GM21786 (cell line): ENCODE measurements at regions not wholly inside any gene's neighbourhood (a gene's known extent, or its start where the extent isn't known, plus 50 kb on each side); places are given as distances from the start of the nearest gene placed in this dataset.
"Not testable (repeated sequence)": the region's sequence is repeated elsewhere in the genome, so short reads cannot be mapped to it uniquely, and the experiment has no call there.

ENCODE experiments used
- ATAC-seq: cut with Tn5 transposase; IDR thresholded peaks from one replicate; pipeline ENCODE4 v1.9.1; 2021; ENCODE audit not compliant: unreplicated experiment

DNA sequence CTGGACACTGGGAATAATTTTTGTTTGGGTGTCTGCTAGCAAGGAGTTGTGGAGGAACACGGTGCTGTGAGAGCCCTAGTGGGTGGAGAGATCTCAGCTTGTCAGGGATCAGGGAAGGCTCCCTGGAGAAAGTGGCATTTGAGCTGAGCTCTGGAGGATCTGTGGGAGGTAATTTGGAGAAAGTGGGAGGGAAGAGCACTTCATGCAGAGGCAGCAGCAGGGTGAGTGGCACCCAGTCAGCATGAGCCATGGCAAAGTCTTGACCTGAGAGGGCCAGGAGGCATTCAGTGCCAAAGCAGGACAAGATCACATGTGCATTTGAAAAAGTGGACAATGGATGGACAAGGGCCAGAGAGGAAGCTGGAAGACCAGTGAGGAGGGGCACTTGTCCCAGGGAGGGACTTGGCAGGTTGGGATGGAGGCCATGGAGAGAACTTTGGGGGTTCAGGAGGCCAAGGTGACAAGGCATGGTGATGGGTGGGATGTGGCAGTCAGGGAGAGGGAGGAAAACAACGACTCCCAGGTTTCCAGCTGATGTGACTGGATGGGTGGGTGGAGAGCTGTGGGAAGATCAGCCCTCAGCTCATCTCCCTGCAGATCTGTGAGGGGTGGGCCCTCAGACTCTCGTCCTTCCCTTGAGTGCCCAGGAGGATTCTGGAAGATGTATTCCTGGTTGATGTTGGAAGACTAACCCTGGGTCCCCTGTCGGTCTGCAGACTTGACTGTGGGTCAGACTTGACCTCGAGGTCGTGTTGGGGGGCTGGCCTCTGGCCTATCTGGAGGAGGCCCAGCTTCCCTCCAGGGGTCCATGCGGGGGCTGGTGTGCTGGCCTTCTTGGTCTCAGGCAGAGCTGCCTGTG is 68.9 kb upstream of the PITX1 start:
- no peak for ATAC-seq

DNA sequence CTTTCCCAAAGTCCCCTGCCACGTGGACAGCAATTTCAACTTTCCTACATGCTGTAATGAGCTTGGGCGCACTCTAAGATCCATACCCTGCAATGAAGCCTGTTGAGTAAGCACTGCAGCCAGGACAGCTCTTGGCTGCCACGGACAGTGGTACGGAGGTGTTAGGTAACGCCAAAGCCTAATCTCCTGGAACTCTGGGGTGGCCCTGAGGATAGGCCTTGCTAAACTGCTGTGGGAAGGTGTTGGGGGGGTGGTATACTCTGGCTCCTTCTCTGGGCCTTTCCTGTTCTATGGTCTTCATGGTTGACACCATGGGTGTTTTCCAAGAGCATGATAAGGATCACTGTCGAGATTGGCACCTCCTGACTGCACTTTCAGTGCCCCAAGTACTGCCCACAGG is 66.4 kb upstream of the PITX1 start:
- ATAC-seq, result no peak

DNA sequence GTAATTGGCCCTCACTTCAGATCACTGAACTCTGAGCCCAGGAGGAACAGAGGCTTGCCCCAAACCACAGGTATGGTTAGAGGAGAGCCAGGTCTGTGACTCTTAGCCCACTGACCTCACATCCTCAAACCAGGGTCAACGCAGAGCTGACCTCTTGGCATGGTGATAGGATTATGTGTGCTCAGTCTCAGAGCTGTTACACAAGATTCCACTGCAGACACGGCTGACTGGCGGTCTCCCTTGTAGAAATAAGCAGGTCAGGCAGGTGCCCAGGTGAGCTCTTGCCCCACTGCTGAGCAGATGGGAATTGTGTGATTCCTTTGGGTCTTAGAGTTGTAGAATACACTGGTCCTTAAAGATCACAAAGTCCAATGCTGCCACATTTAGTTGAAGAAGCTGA is 66.0 kb upstream of the PITX1 start:
- ATAC-seq, result no peak

DNA sequence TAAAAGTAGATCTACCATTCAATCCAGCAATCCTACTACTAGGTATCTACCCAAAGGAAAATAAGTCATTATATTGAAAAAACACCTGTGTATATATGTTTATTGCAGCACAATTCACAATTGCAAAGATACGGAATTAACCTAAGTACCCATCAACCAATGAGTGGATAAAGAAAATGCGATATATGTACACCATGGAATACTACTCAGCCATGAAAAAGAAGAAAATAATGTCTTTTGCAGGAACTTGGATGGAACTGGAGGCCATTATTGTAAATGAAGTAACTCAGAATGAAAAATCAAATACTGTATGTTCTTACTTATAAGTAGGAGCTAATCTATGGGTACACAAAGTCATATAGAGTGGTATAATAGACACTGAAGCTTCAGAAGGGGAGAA is 63.4 kb upstream of the PITX1 start:
- ATAC-seq, result no peak

DNA sequence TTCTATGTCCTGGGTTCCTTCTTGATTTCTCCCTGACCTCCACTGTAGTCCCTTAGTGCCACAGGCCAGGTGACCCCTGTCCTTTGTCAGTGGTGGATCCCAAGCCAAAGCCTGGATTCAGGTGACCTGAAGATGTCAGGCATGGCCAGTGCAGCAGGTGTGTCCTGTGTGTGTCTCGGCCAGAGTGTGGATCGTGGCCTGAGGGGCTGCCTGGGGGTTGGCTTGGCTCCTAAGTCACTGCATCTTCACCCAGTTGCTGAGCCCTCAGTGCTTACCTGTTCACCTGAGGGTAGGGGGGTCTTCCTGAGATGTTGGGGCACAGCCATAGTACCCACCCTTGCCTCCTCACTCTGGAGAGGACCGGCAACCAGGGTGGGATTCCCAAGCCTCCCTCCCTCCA is 61.8 kb upstream of the PITX1 start:
- no peak for ATAC-seq

DNA sequence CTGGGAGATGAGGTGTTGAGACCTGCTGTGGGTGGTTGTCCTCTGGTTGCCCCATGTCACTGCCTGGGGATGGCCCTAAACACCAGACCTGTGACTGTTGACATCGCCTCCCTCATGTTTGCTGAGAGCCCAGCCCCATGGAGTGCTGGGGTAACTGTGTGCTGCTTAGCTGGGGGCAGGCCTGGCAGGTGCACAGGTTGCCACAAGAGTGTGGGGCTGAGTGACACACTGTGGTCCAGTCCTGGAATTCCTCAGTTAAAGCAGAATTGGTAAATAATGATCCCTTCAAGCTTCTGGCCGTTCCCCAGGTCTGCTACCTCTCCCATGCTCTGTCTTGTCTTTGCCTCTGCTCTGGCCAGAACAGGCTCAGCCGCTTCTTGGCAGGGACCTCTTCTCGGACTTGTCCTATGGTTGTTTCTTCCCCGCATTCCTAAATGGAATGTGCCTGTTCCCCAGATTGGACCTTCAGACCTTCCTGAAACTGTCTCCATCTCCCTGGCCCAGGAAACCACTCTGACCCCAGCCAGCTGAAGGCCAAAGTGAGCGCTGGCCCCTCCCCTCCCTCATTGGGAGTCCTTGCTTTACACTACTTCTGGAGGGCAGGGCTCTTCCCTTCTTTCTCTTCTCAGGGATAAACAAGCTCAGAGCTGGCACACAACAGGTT is 61.2 kb upstream of the PITX1 start:
- ATAC-seq, result no peak

DNA sequence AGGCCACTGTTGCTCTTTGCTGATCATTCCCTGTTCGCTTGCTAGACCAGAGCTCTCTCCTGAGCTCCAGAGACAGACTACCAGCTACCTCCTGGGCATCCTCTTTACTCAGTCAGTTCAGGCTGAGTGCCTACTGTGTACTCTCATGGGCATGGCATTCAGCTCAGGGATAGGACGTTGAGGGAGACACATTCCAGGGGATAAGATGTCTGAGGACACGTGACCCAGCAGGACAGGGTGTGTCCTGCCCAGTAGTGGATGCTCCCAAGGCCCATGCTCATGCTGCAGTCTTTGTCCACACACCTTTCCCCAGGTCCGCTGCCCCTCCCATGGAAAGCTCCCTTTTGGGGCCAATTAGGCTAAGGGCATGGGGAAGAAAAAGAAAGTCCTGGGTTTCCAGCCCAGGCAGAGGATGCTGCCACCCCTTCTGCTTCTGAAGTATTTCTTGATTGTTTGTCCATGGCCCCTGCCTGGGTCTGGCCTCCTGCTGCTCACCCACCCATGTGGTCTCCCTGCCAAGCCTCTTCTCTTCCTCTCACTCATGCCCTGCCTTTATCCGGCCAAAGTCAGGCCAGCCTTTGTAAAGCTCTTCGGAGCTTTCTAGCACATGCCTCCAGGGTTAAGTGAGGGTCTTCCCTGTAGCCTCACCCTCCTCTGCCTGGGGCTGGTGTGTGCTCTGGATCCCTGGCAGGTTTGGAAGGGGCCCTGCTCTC is 60.5 kb upstream of the PITX1 start:
- ATAC-seq, result no peak

DNA sequence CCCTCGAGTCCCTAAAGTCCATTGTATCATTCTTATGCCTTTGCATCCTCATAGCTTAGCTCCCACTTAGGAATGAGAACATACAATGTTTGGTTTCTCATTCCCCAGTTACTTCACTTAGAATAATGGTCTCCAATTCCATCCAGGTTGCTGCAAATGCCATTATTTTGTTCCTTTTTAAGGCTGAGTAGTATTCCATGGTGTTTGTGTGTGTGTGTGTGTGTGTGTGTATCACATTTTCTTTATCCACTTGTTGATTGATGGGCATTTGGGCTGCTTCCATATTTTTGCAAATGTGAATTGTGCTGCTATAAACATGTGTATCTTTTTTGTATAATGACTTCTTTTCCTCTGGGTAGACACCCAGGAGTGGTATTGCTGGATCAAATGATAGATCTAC is 59.5 kb upstream of the PITX1 start:
- not testable (repeated sequence) for ATAC-seq

DNA sequence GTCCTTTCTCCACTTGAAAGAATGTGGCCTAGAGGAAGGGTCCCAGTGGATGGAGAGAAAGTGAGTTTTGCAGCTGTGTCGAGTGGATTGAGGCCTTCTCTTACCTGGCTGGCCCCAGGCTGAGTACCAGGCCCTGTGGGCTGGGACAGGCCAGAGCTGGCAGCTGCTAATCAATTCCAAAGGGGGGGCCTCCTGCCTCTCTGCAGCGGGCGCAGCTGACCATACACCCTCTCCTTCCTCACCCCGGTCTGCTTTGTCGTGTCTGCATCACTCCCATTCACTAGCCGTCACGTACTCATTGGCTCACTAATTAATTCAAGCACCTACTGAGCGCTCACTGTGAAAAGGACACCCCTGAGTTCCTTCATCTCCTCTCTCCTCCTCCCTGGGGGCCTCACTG is 58.4 kb upstream of the PITX1 start:
- no peak for ATAC-seq

DNA sequence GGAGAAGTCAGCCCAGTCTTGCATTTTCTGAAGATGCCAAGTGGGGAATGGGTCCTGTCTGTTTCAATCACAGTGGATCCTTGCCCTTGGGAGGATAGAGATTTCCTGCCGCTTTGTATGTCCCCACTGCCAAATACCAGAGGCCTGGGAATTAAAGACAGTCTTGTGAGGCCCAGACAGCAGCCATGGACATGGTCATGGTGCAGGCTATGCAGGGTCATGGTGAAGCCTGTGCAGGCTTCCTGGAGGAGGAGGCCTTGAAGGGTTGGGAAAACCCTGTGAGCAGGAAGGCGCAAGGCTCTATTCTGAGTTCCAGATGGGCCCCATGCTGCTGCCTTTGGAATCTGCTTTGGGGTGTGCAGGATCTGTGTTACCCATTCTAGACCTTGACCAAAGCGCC is 57.3 kb upstream of the PITX1 start:
- ATAC-seq, result no peak

DNA sequence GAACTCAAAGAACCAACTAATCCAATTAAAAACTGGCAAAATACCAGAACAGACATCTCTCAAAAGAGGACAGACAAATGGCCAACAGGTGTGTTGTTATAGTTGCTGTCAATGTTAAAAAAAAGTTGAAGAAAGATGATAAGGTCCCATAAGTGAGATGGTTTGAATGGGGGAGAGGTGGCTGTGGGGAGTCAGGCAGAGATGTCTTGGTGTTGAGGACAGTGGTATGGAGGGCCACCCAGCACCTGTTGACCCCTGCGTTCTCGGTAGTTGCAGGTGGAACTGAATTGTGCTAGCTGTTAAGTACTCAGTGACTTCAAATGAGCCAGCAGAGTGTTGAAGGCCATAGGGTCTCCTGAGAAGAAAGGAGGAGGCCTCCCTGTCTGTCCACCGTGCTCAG is 55.9 kb upstream of the PITX1 start:
- no peak for ATAC-seq

DNA sequence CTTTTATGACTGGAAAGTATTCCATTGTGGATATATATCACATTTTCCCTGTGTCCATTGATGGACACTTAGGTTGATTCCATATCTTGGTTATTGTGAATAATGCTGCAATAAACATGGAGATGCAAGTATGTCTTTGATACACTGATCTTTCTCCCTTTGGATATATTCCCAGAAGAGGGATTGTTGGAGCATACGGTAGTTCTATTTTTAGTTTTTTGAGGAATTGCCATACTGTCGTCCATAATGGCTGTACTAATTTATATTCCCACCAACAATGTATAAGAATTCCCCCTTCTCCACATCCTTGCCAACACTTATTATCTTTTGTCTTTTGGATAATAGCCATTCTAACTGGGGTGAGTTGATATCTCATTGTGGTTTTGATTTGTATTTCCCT is 54.9 kb upstream of the PITX1 start:
- no peak for ATAC-seq

DNA sequence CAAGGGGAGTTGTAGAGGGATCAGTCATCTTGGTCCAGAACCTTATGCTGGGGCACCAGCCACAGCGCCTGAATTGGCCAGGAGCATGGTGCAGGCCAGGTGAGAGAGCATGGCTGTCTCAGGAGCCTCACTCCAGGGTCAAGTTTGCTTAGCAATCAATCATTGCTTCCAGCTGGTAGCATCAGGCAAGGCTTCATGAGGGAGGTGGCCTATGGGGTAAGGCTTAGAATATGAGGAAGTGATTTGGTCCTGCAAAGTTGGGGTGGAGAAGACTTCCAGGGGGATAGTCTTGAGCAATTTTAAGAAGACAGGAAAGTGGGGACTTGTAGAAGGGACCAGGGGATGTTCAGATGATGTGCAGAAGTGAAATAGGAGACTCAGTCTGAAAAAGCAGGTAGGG is 53.9 kb upstream of the PITX1 start:
- ATAC-seq, result no peak

DNA sequence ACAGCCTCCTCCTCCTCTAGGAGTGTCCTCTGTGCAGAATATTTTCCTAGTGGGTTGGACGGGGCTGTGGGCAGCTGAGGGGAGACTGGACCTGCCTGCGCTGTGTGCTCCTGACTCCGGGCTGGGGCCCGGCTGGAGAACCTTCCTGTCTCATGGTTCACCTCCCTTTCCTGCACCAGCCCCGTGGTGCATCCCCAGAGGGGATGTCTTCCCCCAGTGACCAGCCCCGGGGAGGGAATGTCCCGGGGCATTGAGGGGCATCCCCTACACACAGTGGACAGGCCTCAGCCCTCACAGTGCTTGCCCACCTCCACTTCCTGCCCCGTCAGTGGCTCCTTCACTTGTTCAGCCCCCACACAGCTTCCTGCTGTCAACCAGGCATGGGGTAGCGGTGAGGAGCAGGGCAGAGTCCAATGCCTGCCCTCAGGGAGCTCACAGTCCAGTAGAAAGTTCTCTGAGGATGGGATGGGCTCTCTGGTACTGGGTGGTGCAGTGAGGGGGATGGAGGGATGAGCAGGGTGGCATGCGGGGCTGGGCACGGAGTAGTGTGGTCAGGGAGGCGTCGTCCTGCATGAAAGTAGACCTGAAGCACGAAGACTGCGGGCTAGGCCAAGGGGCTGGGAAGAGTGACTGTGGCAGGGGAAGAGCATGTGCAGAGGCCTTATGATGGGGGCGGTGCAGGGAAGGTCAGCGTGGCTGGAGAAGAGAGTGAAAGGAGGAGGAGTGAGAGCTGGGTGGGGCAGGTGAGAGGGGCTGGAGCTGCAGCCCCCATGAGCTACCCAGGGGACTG is 52.1 kb upstream of the PITX1 start:
- ATAC-seq, result no peak

DNA sequence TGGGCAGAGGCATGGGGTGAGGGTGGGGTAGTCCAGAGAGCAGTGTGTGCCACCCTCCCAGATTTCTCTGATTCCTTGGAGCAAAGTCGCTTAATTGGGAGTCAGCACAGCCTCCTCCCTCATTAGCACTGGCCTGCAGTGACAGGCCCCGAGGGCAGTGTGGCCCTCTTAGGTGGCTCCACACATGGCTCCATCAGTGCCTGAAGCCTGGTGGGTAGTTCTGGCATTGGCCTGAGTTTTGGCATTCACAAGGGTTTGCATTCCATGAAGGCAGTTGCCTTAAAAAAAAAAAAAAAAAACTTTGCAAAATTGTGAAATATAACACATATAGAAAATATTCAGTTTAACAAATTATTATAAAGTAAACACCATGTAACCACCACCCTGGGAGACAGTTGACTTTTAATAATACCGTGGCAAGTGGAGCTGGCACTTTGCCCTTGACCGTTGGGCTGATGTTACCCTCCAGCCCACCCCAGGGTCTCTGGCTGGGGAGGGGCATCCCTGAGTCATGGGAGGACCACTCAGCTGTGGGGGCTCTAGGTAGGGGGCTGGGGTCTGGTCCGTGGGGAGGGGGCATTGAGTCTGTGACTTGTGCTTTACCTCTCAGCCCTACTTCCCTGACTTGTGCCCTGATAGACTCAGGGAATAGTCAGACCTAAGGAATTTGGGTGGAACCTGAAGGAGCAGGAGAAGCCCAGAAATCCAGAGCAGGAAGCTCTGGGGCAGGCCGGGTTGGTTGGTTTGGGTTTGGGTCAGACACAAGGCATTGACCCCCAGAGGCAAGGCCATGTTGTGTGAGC is 51.3 kb upstream of the PITX1 start:
- ATAC-seq, result no peak
